NAMALWA (cell line): ENCODE measurements at regions not wholly inside any gene's neighbourhood (a gene's known extent, or its start where the extent isn't known, plus 50 kb on each side); places are given as distances from the start of the nearest gene placed in this dataset.

Experiments
- DNase-seq: peaks from one replicate; pipeline ENCODE4 v3.0.0-alpha.2; 2015; ENCODE audit warnings: low spot score

DNA sequence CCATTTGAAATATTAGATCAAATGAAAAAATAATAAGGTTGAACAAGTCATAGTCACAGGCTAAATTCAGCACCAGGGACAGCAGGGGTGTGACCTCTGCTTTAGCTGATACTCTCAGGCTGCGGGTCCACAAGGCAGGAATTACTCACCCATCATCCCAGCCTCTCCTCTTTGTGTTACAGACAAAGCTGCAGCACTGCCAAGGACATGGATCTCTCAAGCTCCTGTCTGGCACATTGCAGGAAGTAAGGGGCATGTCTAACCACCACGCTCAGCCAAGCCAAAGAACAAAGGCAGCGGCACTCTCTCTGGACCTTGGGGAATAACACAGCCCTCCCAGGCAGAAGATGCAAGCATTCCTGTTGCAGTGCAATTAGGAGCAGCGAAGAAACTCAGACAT is 783.8 kb downstream of the VRK1 start:
- no peak for DNase-seq

DNA sequence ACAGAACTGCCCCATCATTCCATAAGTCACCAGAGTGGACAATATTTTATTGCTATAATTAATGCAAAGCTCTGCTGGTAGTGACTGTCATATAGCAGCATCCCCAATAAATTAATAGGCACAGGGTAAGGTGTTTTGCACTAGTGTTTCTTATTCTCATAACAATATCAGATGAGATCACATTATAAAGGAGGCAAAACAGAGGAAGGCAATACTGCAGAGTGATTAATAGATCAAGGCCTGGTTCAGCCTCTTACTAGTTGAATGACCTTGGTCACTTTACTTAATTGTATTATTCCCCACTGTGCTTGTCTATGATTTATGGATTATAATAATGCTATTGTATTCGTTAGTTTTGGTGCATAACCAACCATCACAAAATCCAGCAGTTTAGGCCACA is 784.8 kb downstream of the VRK1 start:
- DNase-seq, result no peak

DNA sequence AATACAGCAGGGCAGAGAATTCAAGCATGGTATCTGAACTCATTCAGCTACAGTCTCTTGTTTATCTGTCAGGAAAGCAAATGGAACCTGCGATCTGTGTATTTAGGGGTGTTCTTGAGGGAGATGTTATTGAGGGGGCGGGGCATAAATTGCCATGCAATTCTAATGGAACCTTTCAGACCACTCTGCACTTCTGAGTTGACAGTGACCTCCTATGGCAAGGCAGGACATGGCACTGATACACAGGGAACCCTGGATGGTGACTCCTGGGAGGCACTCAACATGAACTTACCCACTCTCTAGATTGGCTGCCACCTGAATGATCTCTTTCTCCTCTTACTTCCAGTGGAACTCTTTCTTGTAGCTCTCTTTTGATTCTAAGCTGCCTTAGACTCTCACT is 787.3 kb downstream of the VRK1 start:
- peak; percentile 7 for DNase-seq

DNA sequence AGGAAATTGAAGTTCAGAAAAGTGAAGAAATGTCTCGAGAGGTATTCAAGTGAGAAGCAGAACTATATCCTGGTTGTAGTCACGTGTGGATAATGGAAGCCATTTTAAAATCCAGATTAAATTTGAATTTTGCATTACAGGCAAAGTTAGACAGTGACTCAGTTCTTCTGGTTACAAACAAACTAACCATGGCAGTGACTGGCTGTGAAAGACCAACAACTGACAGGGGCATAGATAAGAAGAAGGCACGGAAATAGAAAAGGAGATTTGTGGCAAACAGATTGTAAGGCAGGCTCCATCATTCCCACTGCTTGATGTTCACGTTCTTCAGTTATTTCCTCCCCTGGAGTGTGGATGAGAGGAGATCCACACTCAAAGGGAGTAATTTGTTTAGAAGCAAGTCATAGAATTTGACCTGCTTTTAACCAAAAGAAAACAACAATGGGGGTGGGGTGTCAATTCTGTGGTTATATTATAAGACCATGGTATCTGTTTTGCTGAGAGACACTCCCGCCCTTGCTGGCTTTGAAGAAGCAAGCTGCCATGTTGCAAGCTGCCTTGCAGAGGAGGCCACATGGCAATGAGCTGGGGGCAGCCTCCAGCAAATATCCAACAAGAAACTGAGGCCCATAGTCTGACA is 795.3 kb downstream of the VRK1 start:
- no peak for DNase-seq

DNA sequence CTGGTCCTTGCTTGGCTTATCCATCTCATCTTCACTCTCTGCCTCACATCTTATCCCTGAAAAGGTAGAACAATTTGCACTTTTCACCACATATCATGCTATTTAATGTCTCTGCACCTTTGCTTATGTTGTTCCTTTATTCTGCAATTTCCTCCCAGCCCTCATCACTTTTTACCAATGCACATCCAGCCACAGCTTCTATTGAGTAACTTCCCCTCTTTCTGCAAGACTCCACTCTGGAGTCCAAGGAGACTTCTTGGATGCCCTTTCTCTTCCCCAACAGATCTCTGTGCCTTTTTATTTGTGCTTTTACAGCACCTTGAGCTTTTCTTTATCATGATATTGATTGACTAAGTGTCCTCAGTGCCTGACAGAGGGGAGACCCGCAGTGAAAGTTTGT is 797.1 kb downstream of the VRK1 start:
- DNase-seq, result no peak

DNA sequence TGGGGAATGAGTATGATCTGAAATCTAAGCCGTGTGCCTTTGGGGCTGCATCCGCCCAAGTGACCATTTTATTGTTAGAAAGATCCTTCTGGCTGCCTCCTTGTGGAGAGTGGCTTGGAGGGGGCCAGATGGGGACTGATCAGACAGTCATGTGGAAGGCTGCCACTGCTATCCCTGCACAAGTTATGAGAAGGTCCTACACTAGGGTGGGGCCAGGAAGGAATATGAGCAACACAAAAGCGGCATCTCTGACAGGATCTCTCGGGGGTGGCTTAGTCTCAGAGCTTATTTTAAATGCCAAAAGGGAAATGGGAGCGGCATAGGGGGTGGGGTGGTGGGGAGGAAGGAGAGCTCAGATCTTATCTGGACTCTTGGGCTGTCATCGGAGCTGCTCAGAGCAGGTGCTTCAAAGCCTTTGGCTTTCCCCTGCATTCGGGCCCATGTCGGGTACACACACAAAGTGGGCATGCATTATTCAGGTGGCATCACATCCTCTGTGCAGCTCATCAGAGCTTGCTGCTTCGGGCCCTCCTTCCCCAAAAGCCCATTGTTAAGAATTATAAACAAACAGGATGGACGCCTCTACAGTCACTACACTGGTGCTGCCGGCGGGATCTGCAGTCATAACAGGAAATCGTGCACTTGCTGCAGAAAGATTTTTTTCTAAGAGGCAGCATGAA is 805.4 kb downstream of the VRK1 start:
- no peak for DNase-seq

DNA sequence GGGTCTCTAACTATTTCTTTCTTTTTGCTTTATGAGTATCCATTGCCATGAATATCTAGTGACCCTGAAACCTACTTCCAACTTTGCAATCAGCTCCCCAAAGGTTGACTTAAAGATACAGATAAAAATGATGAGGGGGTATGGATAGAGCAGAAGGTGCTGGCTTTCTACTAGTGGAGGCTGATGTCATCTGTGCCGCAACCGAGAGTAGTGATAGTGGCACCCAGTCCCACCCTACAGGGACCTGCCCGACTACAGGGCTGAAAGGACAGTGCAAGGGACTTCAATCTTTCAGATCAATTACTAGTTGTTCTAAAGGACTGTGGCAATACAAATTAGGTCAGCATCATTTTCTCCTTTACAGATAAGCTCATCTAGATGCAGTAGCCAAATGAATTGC is 806.0 kb downstream of the VRK1 start:
- DNase-seq, result no peak

DNA sequence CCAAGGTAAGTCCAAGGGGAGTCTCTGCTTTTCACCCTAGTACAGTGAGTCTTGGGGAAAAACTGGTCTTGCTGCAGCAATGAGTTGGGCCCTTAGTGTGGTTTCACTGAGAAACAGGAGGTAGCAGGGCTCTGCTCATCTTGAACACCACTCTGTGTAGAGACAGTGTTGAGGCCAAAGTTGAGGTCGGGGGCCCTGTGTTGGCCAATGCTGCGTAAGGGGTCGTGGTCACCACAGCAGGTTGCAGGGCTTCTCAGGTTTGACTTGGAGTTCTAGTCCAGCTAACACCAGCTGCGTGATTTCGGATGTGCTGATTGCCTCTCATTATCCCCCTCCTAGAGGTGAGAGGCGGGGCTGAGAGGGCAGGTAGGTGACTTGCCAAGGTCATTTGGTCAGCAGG is 807.5 kb downstream of the VRK1 start:
- DNase-seq, result no peak

DNA sequence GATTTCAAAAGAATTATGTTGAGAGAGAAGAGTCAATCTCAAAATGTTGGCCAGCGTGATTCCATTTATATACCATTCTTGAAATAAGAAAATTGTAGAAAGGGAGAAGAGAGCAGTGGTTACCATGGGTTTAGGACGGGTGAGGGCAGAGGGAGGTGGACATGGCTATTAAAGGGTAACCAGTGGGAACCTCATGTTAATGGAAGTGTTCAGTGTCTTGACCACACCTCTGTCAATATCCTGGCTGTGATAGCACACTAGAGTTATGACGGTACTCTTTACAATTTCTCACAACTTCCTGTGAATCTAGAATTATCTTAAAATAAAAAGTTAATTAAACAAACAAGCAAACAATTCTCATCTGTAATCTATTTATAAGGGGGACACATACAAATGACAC is 821.2 kb downstream of the VRK1 start:
- DNase-seq, result no peak

DNA sequence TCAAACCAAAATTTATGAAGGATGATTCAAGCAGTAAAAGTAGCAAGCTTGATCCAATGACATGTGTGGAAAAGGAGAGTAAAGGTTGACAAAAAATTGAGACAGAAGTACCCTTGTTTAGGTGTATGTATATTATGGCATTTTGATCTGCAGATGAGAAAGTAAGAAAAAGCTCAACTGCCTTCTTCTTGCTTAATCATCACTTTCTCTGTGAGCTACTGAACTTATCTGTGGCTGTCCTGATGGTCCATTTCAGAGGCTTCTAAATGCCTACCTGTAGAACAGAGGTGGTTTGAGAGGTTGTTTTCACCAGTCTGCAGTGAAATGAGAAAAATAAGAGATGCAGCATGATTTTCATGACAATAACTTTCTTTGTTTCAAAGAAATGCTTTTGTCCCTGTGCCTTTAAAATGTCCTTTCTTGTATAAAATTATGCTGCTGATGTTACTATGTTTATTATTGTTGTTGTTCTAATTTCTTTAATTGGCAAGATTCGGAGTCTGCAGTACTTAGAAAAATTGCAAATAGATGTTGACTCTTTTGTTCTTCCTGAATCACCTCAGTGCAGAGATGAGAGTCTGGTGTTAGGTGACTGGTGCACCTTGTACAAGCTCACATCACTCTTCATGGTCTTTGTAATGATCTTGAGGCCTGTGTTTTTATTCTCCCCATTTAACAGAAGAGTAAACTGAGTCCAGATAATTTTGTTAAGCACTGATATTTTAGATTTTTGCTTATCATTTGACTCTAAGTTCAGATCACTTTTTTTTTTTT is 821.9 kb downstream of the VRK1 start:
- no peak for DNase-seq

DNA sequence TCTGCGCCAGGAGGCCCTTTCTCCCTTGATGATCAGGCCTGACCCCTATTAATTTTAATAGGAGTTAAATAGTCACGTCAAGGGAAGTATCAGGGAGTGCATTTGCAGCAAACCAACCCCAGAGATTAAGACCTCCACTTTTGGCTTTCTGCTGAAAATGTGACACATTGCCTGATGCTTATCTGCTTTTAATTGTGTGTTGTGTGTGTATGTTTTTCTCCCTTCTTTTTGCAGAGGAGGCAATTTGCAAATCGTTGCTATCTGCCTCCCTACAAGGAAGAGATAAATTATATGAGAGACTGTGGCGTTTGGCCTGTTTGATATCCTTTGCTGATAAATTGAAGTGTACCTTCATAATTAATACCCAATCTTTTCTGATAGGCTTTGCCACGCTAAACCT is 822.9 kb downstream of the VRK1 start:
- no peak for DNase-seq

DNA sequence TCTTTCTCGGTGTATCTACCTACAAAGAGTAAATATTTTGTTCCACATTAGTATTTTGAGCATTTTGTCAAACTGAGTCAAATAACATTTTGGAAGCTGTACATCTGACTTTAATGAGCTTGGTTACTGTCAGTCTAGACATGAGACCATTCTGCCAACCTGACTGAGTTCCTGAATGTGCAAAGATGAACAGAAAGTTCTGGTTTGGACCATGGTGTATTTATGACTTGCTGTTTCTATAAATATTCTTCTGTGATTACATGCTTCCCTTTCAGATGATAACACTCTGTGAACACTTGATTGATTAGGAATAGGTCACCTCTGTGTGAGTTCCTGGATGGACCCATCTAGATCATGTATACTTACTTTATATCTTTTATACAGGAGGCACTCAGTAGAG is 827.8 kb downstream of the VRK1 start:
- DNase-seq, result no peak

DNA sequence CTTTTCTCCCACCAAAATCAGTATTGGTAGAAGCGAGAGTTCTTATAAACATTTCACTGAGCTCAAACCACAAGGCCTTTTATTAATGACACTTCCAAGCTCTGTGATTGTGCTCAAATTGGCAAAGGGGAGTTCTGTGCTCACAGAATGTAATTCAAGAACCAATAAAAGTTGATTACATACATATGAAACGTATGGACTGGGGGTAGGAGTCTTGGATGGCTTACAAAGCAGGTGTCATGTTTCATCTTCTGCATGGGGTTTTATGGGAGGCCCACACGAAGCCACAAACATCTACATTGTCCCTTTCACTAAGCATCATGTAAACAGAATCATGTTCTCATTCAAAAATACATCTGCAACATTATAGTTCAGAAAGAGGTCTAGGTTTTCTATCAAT is 828.3 kb downstream of the VRK1 start:
- DNase-seq, result no peak

DNA sequence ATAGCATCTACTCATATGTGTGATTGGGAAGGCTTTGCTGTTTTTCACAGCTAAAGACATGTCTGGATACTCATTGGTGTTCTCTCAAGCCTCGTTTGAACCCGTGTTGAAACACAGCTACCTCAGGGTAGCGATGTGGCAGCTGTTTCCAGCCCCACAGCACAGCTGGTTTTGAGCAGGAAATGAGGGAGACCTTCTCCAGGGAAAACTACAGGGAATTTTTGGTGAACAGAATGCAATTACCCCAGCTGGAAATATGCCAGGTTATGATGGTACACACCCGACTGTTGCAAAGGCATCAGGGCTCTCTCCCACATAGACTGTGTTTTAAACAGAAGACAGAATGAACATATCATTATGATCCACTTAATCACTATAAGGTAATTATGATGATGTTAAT is 828.9 kb downstream of the VRK1 start:
- no peak for DNase-seq

DNA sequence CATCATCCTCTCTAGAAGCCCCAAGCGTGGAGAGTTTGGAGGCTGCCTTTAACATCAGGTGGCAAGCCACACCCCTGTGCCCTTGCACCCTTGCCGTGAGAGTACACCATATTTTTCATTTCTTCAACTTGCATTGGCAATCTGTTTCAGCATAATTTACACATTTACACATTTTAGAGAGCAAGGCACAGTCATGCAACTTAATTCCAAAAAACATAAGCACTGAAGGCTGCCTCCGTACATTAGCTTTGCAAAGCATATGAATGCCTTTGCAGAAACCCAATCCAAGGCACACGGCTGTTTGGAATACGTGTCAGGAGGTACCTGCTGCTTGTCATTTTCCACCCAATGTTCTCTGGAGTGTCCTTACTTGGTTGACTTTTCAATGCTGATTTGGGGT is 833.1 kb downstream of the VRK1 start:
- no peak for DNase-seq

DNA sequence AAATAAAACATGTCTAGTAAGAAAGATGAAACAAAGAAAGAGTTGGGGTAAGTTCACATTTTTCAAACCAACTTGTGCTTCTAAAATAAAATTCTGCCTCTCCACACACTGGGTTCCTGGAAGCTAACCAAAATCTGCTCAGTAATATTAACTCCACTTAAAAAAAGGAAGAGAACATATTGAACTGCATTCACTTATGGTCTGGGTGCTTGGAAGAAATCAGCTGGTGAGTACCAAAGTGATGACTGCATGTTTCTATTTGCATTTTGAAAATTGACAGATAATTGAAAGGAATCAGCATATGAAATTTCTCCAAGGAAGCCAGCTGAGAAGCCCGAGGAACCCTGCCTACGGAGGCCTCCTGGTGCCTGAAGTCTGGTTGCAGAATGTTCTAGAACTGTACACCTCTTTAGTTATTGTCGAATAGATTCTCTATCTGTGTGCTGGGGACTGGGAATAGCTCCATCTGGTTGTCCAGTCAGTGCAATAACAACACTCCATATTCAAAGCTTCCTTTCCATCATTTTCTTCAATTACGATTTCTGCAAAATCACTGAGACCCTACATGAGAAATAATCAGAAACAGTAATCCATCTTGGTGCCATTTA is 836.1 kb downstream of the VRK1 start:
- no peak for DNase-seq

DNA sequence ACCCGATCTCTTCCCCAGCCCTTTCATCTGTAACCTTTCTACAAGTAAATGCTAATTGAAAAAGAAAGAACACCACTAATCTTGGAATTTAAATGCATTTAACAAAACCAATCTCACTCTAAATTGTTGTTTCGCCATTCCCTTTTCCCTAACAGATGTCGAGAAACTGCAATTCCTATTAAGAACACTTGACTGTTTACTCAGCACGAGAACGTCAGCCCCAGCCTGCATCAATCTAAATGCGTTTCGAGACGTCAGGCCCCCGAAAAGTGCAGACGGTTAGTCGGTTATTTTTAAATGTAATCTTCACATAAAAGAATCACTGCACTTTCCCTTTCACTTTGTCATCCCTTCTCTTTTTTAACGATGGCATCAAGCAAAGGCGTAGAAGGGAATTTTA is 837.6 kb downstream of the VRK1 start:
- DNase-seq, result no peak

DNA sequence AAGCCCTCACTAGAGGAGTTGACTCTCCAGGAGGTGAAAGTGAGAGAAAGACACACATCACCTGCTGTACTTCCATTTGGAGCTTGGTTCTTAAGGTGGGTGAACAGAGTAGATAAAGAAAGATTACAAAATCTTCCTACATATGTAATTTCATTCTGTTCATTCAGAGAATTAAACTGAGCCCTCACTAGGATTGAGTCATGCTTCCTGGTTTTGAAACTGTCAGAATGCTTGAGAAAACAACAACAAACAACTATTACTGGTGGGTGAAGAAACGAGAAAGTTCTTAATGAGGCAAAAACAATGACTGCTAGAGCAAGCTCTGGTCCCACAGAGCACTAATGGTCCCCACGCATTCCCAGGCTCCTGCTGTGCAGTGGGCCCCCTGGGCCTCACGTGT is 841.7 kb downstream of the VRK1 start:
- no peak for DNase-seq

DNA sequence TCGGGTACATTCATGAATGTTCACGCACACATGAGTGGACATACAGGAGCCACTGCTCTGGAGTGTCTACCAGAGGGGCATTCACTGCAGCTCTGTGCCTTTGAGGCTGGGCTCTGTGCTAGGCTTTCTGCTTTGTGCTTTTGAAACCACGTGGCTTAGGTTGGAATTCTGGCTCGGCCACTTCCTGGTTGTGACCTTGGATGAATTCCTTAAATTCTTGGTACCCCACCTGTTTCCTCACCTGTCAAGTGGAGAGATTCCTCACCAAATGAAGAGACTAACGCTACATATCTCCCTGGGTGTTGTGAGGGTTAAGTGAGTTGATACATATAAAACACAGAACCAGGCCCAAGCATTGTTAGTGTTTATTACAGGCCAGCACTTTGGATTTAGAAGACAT is 842.8 kb downstream of the VRK1 start:
- DNase-seq, result no peak

DNA sequence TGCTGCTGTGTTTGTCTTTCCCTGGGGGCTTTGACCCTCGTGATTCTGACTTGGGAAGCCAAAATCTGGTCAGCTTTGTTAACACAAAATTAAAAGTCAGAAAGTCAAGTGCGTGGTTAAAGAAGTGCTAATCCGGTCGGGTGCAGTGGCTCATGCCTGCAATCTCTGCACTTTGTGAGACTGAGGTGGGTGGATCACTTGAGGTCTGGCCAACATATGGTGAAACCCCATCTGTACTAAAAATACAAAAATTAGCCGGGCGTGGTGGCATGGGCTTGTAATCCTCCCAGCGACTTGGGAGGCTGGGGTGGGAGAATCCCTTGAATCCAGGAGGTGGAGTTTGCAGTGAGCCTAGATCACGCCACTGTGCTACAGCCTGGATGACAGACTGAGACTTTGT is 844.6 kb downstream of the VRK1 start:
- no peak for DNase-seq

DNA sequence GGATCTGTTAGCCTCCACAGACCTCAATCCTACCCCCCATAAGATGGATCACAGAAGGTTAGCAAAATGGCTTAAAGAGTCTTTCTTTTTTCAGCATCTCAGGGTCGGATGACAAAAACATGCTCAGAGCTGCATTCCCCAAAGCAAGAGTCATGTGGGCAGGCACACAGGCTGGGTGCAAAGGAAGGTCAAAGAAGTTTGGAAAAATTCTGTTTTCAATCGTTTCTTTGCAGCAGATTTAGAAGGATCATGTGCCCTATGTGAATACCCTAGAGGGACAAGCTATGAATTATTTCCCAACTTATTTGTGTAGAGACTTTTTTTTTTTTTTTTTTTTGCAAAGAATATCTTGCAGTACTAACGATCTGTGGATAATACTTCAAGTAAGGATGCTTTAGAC is 845.4 kb downstream of the VRK1 start:
- DNase-seq, result no peak

DNA sequence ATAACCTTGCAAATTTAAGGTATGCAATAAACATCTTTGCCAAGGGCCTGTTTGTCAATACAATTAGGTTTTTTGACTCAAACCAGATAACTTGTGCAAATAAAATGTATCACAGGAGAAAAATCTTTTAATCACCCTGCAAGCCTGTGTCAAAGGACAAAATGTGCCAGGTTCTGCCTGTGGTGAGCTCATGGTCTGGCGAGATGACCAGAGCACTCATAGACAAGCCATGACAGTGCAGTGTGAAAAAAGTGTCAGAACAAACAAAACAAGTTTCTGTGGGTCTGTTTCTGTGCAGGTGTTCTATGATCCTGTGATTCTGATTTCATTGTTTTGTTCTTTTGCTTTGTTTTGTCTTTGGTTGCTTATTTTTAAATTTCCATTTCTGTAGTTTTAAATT is 847.2 kb downstream of the VRK1 start:
- DNase-seq, result no peak

DNA sequence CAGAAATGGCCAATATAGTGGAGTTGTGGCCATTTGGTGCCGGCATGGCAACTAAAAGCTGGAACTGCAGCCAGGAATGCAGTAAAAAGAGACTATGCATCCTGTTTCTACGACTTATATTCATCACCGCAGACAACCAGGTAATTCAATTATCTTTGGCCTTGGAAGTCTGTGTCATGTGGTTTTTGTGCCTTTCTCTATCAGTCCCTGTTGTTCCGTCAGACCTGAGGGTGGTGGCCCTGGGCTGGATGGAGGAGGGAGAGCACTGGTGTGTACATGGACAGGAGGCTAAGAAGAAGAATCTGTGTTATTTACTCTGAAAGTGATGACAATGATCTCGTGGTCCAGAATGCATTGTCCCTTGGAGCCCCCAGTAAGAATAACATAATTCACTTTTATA is 852.6 kb downstream of the VRK1 start:
- no peak for DNase-seq
